HG03571 (cell line): ENCODE measurements at regions not wholly inside any gene's neighbourhood (a gene's known extent, or its start where the extent isn't known, plus 50 kb on each side); places are given as distances from the start of the nearest gene placed in this dataset.
"Not testable (repeated sequence)": the region's sequence is repeated elsewhere in the genome, so short reads cannot be mapped to it uniquely, and the experiment has no call there.

Source experiments
- ATAC-seq: cut with Tn5 transposase; IDR thresholded peaks from one replicate; pipeline ENCODE4 v1.9.1; 2021; ENCODE audit not compliant: unreplicated experiment

- no peak for ATAC-seq
Observed at GRCh38 chr18:10114717-10115463, 201.1 kb downstream of the VAPA start.

DNA sequence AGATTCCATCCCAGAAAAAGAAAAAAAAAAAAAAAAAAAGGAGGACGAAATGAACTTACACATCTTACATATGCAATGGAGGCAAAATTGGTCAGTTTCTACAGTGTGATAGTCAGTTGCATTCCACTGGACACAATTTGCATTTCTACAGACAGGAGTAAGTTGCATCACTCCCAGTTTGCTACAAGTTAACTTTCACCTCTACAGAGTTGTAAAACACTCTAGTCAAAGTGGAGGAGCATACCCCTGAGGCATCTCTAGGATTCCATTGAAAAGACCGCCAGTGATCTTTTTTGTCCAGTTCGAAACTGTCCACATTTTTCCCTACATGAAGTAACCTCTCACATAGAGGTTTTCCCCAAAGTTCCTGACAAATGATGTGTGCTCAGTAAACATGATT lies 202.8 kb downstream of the VAPA start:
- no peak for ATAC-seq

DNA sequence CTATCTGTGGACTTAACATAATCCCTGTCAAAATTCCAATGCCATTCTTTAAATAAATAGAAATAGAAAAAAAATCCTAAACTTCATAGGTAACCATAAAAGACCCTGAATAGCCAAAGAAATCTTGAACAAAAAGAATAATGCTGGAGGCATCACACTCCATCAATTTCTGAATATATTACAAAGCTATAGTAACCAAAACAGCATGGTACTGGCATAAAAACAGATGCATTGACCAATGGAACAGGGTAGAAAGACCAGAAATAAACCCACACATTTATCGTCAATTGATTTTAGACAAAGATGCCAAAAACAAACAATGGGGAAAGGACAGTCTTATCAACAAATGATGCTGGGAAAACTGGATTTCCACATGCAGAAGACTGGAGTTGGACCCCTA lies 205.7 kb downstream of the VAPA start:
- ATAC-seq: no peak

GRCh38 chr18:10119991-10120390 lies 206.2 kb downstream of the VAPA start:
- no peak for ATAC-seq

DNA sequence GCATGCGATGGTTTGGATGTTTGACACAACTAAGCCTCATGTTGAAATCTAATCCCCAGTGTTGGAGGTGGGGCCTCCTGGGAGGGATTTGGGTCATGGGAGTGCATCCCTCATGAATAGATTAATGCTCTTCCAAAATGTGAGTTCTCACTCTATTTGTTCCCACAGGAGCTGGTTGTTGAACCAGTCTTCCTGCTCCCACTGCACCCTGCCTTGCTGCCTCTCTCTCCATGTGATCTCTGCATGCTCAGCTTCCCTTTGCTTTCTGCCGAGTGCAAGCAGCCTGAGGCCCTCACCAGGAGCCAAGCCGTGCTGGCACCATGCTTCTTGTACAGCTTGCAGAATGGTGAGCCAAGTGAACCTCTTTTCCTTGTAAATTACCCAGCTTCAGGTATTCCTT lies 206.8 kb downstream of the VAPA start:
- no peak for ATAC-seq

GRCh38 chr18:10121028-10121427 lies 207.2 kb downstream of the VAPA start:
- ATAC-seq: no peak

DNA sequence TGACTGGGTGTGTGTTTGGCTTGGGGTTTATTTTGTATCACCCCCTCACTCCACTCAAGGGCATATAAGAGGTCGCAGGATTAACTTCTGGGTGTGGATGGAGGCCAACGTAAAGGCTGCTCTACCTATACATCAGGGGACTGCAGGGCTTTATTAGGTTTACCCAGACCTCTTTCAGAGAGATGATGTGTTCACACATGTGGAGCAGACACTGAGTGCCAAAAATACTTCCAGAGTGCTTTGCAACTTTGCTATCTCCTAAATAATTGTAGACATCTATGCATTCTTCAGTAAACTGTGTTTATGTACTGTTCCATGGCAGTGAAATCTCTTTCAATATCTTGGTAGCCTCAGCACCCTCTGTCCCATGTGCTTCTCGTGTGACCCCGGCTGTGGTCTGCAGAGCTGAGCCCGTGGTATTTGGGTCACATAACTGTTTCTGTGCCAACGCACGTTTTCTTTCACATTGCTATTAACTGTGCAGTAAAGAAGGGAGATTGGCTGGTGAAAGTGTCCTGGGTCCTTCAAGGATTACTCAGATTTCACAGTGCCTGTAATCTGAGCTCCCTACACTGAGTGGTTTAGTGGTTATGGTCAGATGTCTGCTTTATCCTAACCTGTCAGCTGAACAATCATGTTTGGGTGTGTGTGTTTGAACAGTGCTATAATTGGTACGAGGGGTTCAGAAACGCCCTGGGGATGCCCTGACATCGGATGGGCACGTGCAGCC lies 208.1 kb downstream of the VAPA start:
- ATAC-seq: no peak

GRCh38 chr18:10122988-10123950 lies 209.5 kb downstream of the VAPA start:
- ATAC-seq: no peak

- no peak for ATAC-seq
Observed at GRCh38 chr18:10124071-10124470, 210.3 kb downstream of the VAPA start.

GRCh38 chr18:10124557-10124956 lies 210.7 kb downstream of the VAPA start:
- no peak for ATAC-seq

DNA sequence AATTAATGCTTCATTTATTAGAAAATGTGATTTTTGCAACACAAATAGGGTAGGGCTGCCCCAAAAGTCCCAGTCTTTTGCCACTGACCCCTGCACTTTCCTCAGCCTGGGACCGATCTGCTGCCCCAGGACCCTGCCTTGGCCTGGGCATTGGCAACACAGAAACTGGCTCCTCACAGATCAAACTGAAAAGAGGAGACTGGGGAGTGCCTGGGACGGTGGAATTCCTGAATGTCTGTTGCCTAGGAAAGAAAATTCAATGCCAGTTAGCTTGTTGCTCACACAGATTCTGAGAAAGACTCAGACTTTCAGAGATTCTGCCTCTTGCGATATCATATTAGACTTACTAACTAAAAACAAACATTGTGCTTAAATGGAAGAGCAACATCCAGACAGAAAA lies 211.2 kb downstream of the VAPA start:
- ATAC-seq: no peak

DNA sequence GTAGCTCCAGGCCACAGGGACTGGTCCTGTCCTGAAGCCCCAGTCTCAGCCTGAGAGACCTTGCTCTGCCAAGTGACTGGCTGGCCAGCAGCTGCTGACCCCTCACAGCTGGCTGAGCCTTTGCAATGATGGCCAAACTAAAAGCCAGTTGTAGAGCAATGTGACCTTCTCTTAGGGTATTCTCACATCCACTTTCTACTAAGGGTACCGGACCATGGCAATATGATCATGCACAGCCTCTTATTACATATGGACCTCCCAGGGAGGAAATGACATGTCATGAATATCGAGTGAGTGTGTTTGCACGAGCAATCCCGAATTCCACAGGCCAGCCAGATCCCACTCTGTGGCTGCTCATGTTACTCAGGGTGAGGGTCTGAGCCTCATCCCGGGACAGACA lies 213.9 kb downstream of the VAPA start:
- no peak for ATAC-seq

DNA sequence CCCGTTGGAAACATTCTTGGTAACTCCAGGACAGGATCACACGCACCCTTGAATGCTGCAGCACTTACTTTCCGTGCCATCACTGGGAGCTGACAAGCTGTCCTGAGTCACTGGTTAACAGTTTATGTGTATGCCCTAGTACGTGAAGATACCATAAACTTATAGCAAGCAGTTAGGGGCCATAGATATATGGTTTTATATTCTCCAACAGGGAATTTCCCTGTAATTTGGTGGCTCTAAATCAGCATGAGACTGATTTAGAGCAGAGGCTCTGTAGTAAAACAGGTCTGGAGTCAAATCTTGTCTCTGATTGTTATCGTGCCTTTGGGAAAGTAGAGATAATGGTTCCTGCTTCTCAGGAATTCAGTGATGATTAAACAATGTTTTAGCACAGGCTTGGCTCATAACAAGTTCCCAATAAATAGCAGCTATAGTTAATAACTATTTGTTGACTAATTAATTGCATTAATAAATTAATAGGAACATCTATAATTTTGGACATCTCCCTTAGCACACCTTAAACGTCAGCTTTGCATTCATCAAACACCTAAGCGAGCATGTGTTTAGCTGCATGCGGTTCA lies 215.2 kb downstream of the VAPA start:
- no peak for ATAC-seq

GRCh38 chr18:10130606-10131005 lies 216.8 kb downstream of the VAPA start:
- ATAC-seq: no peak

DNA sequence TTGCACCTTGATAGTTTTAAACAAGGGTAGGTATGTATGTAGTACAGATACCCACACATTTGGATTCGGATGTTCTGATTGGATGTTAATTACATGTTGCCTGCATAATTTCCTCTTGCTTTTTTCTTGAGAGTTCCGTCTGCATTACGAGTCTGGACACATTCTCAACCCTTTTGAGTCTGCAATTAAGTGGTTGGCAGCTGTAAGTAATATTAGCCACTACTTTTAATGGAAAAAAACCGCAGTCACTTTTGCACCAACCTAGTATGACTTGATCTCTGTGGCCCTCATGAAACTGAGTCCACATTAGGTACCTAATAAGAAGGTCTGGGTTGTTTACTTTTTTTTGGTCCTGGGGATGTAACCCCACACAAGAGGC lies 217.3 kb downstream of the VAPA start:
- no peak for ATAC-seq

DNA sequence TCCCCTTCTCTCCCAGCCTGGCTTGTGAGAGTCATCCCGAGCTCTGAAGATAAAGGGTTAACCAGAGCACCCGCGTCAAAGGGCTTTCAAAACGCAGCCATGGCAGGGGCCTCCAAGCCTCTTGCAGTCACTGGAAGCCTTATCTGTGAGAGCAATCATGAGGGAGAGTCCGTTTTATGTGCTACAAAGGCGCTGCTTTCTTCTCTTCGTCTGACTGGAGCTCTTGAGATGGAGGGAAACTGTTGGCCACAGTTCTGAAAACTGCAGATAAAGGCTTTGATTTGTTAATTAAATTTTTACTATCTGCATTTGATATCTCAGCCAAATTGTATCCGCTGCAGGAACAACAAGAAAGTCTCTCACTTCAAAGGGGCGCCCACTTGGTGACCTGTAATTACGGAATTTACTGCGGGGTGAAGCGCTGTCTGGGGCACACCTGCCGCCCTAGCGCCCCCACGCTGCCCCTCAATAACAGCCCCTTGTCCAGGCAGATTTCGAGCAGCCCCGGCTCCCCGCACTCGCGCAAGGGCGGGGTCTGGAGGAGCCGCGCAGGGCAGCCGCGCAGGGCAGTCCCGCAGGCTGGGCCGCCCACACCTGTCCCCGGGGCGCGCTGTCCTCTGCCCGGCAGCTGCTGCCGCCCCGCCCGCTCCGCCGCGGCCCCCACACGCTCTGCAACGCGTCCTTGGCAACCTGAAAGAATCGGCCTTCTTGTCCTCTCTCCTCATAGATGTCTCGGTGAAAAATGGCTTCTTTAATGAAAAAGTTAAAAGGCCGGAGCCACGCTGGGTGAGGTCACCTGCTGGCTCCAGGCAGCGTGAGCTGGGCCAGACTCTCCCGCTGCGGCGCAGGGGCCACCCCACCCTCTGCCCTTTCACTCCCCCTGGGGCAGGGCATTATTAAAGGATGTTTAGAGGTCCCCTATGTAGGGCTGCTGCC lies 217.9 kb downstream of the VAPA start:
- ATAC-seq: no peak

GRCh38 chr18:10133516-10133915 lies 219.7 kb downstream of the VAPA start:
- no peak for ATAC-seq

GRCh38 chr18:10134204-10134603 lies 220.4 kb downstream of the VAPA start:
- no peak for ATAC-seq

- not testable (repeated sequence) for ATAC-seq
Observed at GRCh38 chr18:10134749-10135148, 220.9 kb downstream of the VAPA start.

DNA sequence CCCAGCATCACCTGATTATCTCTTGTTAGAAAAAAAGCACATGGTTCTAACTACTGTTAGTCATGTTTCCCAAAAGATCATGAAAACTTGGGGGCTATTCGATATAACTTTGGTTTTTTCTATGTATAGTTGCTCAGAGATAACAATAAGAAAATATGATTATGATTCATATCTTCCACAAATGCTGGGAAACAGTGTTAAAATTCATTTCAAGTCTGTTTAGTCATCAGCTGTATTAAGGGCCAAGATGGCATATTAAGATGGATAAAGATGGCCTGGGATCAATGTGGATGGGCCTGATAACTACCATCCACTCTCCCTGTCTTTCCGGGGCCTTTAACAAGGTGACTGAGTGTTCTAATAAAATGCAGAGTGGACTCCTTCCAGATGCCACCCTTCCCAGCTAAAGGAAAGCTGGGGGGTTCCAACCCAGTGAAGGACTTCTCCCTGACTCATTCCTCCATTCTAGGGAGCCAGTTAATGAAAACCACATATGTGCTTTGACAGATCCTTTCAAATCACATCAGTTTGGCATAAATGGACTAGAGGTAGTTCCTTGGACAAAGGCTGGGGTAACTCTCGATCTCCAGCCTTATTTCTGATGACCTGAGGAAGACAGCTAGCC lies 221.6 kb downstream of the VAPA start:
- ATAC-seq: no peak
